ENCODE measurements at regions not wholly inside any gene's neighbourhood (a gene's known extent, or its start where the extent isn't known, plus 50 kb on each side); places are given as distances from the start of the nearest gene placed in this dataset.

- Histone ChIP-seq H3K4me2 (ENCODE audit: insufficient read depth, insufficient read length, low read length) (no peak overlapping the region), H3K23me2 (ENCODE audit: insufficient read length, low read depth, low read length, poor library complexity, severe bottlenecking) (no peaks in the 10 kb centered on the region), H3K9ac (ENCODE audit: extremely low read depth, insufficient read length, low read length) (no peak overlapping the region), H2BK12ac (ENCODE audit: insufficient read length, low read depth, low read length) (no peak overlapping the region), H3K79me2 (ENCODE audit: insufficient read depth, low read length) (no peaks in the 10 kb centered on the region), H4K5ac (ENCODE audit: insufficient read length, low read depth, low read length) (no peak overlapping the region), H4K8ac (replicated peaks; ENCODE audit: insufficient read length, low read depth, low read length) (no peak overlapping the region), H3K27me3 (ENCODE audit: insufficient read depth, low read length) (no peaks in the 10 kb centered on the region), H3K56ac (ENCODE audit: insufficient read length, low read depth, low read length) (no peak overlapping the region), H3K14ac (ENCODE audit: insufficient read depth, low read length) (no peak overlapping the region), H3K23ac (ENCODE audit: insufficient read length, low read depth, low read length) (no peak overlapping the region), H3K79me1 (ENCODE audit: insufficient read depth, low read depth, low read length, poor library complexity, severe bottlenecking) (no peaks in the 10 kb centered on the region), H3K9me3 (ENCODE audit: control insufficient read depth, low read depth, low read length) (no peaks in the 10 kb centered on the region), H3K4me1 (ENCODE audit: insufficient read depth, low read length) (0 out of 2 replicates have a peak, but pooled peaks cover 1% of the 10 kb centered on the region), H2BK15ac (ENCODE audit: low read depth, low read length) (no peak overlapping the region), H3K27ac (ENCODE audit: insufficient read length, low read depth, low read length) (no peak overlapping the region), H2BK20ac (ENCODE audit: low read depth, low read length, poor library complexity, severe bottlenecking) (no peak overlapping the region), H3K4ac (ENCODE audit: low read depth, low read length) (no peak overlapping the region), H2BK5ac (ENCODE audit: insufficient read length, low read length) (no peak overlapping the region), H3K18ac (ENCODE audit: insufficient read length, low read depth, low read length) (no peak overlapping the region), H4K20me1 (ENCODE audit: control insufficient read depth, insufficient read depth, insufficient read length) (no peaks in the 10 kb centered on the region), H4K91ac (ENCODE audit: insufficient read length, low read depth, low read length) (no peak overlapping the region), H2AFZ (ENCODE audit: low read length) (no peak overlapping the region), H3T11ph (ENCODE audit: low read length) (no peak overlapping the region), H2AK5ac (ENCODE audit: insufficient read length, low read length) (no peak overlapping the region), H2BK120ac (ENCODE audit: low read depth, low read length, poor library complexity, severe bottlenecking) (no peak overlapping the region)
- H3K4me3 Mint-ChIP-seq: no peak overlapping the region
- no peak for TF ChIP-seq CTCF (conservative IDR thresholded peaks at IDR 0.05)
- H3K27me3 Mint-ChIP-seq (ENCODE audit: low read depth): no peaks in the 10 kb centered on the region
- no peak overlapping the region for H3K27ac Mint-ChIP-seq
- no CpG with 5 or more reads among the region's 3 CpGs for WGBS (ENCODE audit: extremely low coverage, insufficient read length, low lambda C conversion rate)
- peaks cover 6 to 7% of the 10 kb centered on the region in 2 experiments for H3K4me1 Mint-ChIP-seq
- H3K9me3 Mint-ChIP-seq: no peaks in the 10 kb centered on the region; a peak in 1 of 5 replicates
- H3K36me3 Mint-ChIP-seq (ENCODE audit: insufficient read depth in 1 of 3, low read depth in 3 of 3): no peaks in the 10 kb centered on the region
- DNase-seq: no peak
These were observed 179.0 kb upstream of the MAP3K7 start for GRCh38 chr6:90765895-90766294.

Measured in H9 (cell line).